HepG2 (cell line): ENCODE measurements at regions not wholly inside any gene's neighbourhood (a gene's known extent, or its start where the extent isn't known, plus 50 kb on each side); places are given as distances from the start of the nearest gene placed in this dataset.

ENCODE experiments used
- ATAC-seq: fragments of 200-7000 bp; cut with Tn5 transposase; 3 replicates; pipeline ENCODE4 v1.9.1; 2020; ENCODE audit warnings: mild to moderate bottlenecking, moderate library complexity
- BruUV-seq: library from RNA; stranded (reverse); fragments of 400-500 nt; replicated peaks from 2 replicates; lab custom pipeline; 2021; lab: Mats Ljungman, UMichigan
- CTCF ChIA-PET: fragments of 300-600 bp; formaldehyde crosslinking; extraction: SDS; loops from one replicate; lab custom pipeline; 2021; ENCODE audit warnings: low total read pairs, inconsistent platforms, low intra/inter-chr PET ratio; lab: Yijun Ruan, JAX
- POLR2A ChIA-PET: fragments of 350-600 bp; sonication (Branson Sonifier 250); formaldehyde crosslinking; loops from one replicate; lab custom pipeline; 2020; ENCODE audit warnings: antibody characterized with exemption, inconsistent platforms; lab: Yijun Ruan, JAX
- DNase-seq: peaks from one replicate; pipeline ENCODE4 v3.0.0-alpha.2; 2015; ENCODE audit warnings: low spot score
- FAIRE-seq: peaks from 3 replicates; lab custom pipeline; 2011; peaks lifted over from hg19 to GRCh38; lab: Jason Lieb, UNC
- H2AFZ ChIP-seq: one replicate; pipeline ENCODE4 v1.6.1; 2011; ENCODE audit warnings: low read length, inconsistent platforms
- H3K27ac ChIP-seq: fragments of 300-600 bp; 3 replicates; pipeline ENCODE4 v1.8.0; 2011; ENCODE audit warnings: mixed run types, mild to moderate bottlenecking, mixed read lengths, low read length, inconsistent platforms; ENCODE audit not compliant: insufficient read depth; ENCODE audit errors: extremely low read length
- H3K27me3 ChIP-seq, 2 experiments: fragments of 200-600 bp in 1 of 2; 2 replicates in 1 of 2; 3 replicates in 1 of 2; pipeline versions ENCODE4 v1.6.0 to v1.8.0; 2011; ENCODE audit warnings: low read length in 2 of 2, mild to moderate bottlenecking in 2 of 2, moderate library complexity in 2 of 2, inconsistent platforms in 1 of 2; ENCODE audit not compliant: insufficient read depth in 2 of 2, control insufficient read depth in 1 of 2
- H3K36me3 ChIP-seq, 2 experiments: fragments of 200-600 bp in 1 of 2; replicated peaks in 1 of 2; 2 replicates in 1 of 2; 3 replicates in 1 of 2; pipeline versions ENCODE4 v1.5.1 to v1.8.0; 2011; ENCODE audit warnings: low read length in 2 of 2, inconsistent platforms in 1 of 2; ENCODE audit not compliant: insufficient read depth in 2 of 2, control insufficient read depth in 1 of 2
- H3K4me1 ChIP-seq: 2 replicates; pipeline ENCODE4 v1.5.1; 2012; ENCODE audit warnings: low read length, inconsistent platforms; ENCODE audit not compliant: insufficient read depth
- H3K4me2 ChIP-seq: 2 replicates; pipeline ENCODE4 v1.6.0; 2011; ENCODE audit warnings: low read depth, low read length, inconsistent platforms
- H3K4me3 ChIP-seq, 3 experiments: fragments of 200-600 bp in 1 of 3; sonication (generic), shearing (Covaris generic) in 1 of 3; replicated peaks in 1 of 3; 2 replicates each; pipeline ENCODE4 v1.5.1; 2011 to 2016; ENCODE audit warnings: low read length in 3 of 3, inconsistent platforms in 2 of 3, low read depth in 2 of 3, mild to moderate bottlenecking in 2 of 3, control low read depth in 1 of 3, mixed read lengths in 1 of 3; ENCODE audit not compliant: insufficient read depth in 1 of 3
- H3K79me2 ChIP-seq: one replicate; pipeline ENCODE4 v1.6.1; 2011; ENCODE audit warnings: low read length, inconsistent platforms; ENCODE audit not compliant: insufficient read depth
- H3K9ac ChIP-seq: 2 replicates; pipeline ENCODE4 v1.6.0; 2011; ENCODE audit warnings: mild to moderate bottlenecking, low read depth, low read length, inconsistent platforms; ENCODE audit not compliant: insufficient read depth
- H3K9me3 ChIP-seq: 2 replicates; pipeline ENCODE4 v1.5.1; 2012; ENCODE audit warnings: mild to moderate bottlenecking, low read length
- H4K20me1 ChIP-seq: 2 replicates; pipeline ENCODE4 v1.6.0; 2011; ENCODE audit warnings: inconsistent platforms, mild to moderate bottlenecking, low read length, moderate library complexity; ENCODE audit not compliant: insufficient read depth
- CBX5 ChIP-seq: sonication (generic); formaldehyde crosslinking; IDR thresholded peaks from 2 replicates; pipeline ENCODE4 v1.4.0; 2020; ENCODE audit warnings: missing genetic modification reagents, borderline replicate concordance
- JARID2 ChIP-seq: sonication (generic); formaldehyde crosslinking; IDR thresholded peaks from 2 replicates; pipeline ENCODE4 v1.8.1; 2023; ENCODE audit warnings: missing genetic modification reagents, inconsistent platforms; ENCODE audit not compliant: insufficient replicate concordance
- ZNF12 ChIP-seq: sonication (generic); formaldehyde crosslinking; IDR thresholded peaks from 2 replicates; pipeline ENCODE4 v1.5.0; 2020; ENCODE audit warnings: missing genetic modification reagents
- ZNF775 ChIP-seq: sonication (generic); formaldehyde crosslinking; IDR thresholded peaks from 2 replicates; pipeline ENCODE4 v1.4.0; 2020; ENCODE audit warnings: missing genetic modification reagents, mild to moderate bottlenecking, moderate library complexity, borderline replicate concordance
- WGBS: methylation state at CpG from one replicate; pipeline ENCODE4 v1.1.6; 2017; ENCODE audit warnings: low lambda C conversion rate; 5-methylcytosine and 5-hydroxymethylcytosine counted together
- in situ Hi-C: cut with HindIII; loops from 2 replicates; pipeline ENCODE4 v1.10.0; 2017; ENCODE audit warnings: low pct_unique_long_range_greater_than_20kb; ENCODE audit not compliant: extremely low pct_ligation_motif_present
- intact Hi-C: fragments of 100-400 bp; cut with micrococcal nuclease; formaldehyde crosslinking; loops from one replicate; pipeline ENCODE4 v1.10.0; 2022; ENCODE audit not compliant: unreplicated experiment
- TF ChIP-seq, protein P1 (sequence below): sonication (generic); formaldehyde crosslinking; IDR thresholded peaks from 2 replicates; pipeline ENCODE4 v1.4.0; 2020; ENCODE audit warnings: missing genetic modification reagents
- TF ChIP-seq, protein P2 (sequence below): sonication (generic); formaldehyde crosslinking; IDR thresholded peaks from 2 replicates; pipeline ENCODE4 v1.9.0; 2021; ENCODE audit warnings: missing genetic modification reagents, mild to moderate bottlenecking, borderline replicate concordance
- TF ChIP-seq, protein P3 (sequence below): IDR thresholded peaks from 2 replicates; pipeline ENCODE4 v1.6.1; 2016; ENCODE audit warnings: missing compliant biosample characterization, missing genetic modification reagents, borderline replicate concordance

DNA sequence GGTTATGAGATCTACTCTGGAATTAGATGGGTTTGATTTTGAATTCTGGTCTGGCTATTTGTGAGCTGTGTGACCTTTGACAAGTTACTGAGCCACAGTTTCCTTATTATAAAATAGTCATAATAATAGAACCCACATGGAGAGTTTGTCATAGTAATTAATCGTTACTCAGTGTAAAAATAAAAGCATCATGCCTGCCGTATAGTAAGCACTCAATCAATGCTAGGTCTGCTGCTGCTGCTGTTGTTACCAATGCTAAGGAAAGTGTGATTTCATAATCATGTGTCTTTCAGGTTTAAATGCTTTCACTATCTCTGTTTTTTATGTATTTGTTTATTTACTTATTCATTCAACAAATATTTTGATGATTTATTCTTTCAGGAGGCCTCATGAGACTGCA, 539.9 kb upstream of the SEL1L start:
- ChIA-PET POLR2A (no interaction called here), CTCF (no interaction called here)
- H3K4me1 ChIP-seq: no peaks in the 10 kb centered on the region
- no peak overlapping the region for H2AFZ ChIP-seq
- no peaks in the 10 kb centered on the region for H4K20me1 ChIP-seq
- H3K9ac ChIP-seq: no peak overlapping the region
- no peaks in the 10 kb centered on the region for H3K36me3 ChIP-seq
- DNase-seq (no peak), ATAC-seq (no peak), FAIRE-seq (no peak)
- peaks cover 89% of the 10 kb centered on the region for H3K9me3 ChIP-seq
- intact Hi-C loops: no loop called here
- no peak overlapping the region for H3K4me2 ChIP-seq
- no peak overlapping the region for H3K27ac ChIP-seq
- no peaks in the 10 kb centered on the region for H3K79me2 ChIP-seq
- no TSS peak for BruUV-seq
- H3K4me3 ChIP-seq: no peak overlapping the region
- TF ChIP-seq, protein P1, sequence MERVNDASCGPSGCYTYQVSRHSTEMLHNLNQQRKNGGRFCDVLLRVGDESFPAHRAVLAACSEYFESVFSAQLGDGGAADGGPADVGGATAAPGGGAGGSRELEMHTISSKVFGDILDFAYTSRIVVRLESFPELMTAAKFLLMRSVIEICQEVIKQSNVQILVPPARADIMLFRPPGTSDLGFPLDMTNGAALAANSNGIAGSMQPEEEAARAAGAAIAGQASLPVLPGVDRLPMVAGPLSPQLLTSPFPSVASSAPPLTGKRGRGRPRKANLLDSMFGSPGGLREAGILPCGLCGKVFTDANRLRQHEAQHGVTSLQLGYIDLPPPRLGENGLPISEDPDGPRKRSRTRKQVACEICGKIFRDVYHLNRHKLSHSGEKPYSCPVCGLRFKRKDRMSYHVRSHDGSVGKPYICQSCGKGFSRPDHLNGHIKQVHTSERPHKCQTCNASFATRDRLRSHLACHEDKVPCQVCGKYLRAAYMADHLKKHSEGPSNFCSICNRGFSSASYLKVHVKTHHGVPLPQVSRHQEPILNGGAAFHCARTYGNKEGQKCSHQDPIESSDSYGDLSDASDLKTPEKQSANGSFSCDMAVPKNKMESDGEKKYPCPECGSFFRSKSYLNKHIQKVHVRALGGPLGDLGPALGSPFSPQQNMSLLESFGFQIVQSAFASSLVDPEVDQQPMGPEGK: no peak
- no peak for TF ChIP-seq ZNF775 (CRISPR knock-in tag)
- TF ChIP-seq, protein P2, sequence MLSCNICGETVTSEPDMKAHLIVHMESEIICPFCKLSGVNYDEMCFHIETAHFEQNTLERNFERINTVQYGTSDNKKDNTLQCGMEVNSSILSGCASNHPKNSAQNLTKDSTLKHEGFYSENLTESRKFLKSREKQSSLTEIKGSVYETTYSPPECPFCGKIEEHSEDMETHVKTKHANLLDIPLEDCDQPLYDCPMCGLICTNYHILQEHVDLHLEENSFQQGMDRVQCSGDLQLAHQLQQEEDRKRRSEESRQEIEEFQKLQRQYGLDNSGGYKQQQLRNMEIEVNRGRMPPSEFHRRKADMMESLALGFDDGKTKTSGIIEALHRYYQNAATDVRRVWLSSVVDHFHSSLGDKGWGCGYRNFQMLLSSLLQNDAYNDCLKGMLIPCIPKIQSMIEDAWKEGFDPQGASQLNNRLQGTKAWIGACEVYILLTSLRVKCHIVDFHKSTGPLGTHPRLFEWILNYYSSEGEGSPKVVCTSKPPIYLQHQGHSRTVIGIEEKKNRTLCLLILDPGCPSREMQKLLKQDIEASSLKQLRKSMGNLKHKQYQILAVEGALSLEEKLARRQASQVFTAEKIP (CRISPR knock-in tag): no peak
- no peak for TF ChIP-seq JARID2 (CRISPR knock-in tag)
- TF ChIP-seq, protein P3, sequence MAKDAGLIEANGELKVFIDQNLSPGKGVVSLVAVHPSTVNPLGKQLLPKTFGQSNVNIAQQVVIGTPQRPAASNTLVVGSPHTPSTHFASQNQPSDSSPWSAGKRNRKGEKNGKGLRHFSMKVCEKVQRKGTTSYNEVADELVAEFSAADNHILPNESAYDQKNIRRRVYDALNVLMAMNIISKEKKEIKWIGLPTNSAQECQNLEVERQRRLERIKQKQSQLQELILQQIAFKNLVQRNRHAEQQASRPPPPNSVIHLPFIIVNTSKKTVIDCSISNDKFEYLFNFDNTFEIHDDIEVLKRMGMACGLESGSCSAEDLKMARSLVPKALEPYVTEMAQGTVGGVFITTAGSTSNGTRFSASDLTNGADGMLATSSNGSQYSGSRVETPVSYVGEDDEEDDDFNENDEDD: no peak
- TF ChIP-seq CBX5 (CRISPR knock-in tag): no peak
- TF ChIP-seq ZNF12 (CRISPR knock-in tag): no peak
- no peaks in the 10 kb centered on the region for H3K27me3 ChIP-seq
- WGBS: 0% methylated on average over 2 of the region's 2 CpGs
- in situ Hi-C loops: no loop called here
